NCI-H446 (cell line): ENCODE measurements at regions not wholly inside any gene's neighbourhood (a gene's known extent, or its start where the extent isn't known, plus 50 kb on each side); places are given as distances from the start of the nearest gene placed in this dataset.

Source experiments
- DNase-seq, 2 experiments: peaks; one replicate each; lab custom pipeline; 2025; lab: John Stamatoyannopoulos, UW

DNA sequence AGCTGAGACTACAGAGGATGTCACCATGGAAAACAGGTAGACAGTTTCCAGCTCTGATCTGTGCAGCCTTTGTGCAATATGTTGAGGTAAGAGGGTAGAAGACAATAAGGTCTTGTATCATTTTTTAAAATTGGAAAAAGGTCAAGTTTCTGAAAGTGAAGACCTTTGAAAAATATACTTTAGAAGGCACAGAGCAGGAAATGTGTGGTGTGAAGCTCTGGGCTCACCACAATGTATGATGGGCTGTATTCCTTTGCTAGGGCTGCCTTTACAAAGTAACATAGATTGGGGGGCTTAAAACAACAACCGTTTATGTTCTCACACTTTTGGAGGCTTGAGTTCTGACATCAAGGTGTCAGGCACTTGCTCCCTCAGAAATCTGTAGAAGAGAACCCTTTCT lies 514.3 kb upstream of the JARID2 start:
- DNase-seq = no peak

DNA sequence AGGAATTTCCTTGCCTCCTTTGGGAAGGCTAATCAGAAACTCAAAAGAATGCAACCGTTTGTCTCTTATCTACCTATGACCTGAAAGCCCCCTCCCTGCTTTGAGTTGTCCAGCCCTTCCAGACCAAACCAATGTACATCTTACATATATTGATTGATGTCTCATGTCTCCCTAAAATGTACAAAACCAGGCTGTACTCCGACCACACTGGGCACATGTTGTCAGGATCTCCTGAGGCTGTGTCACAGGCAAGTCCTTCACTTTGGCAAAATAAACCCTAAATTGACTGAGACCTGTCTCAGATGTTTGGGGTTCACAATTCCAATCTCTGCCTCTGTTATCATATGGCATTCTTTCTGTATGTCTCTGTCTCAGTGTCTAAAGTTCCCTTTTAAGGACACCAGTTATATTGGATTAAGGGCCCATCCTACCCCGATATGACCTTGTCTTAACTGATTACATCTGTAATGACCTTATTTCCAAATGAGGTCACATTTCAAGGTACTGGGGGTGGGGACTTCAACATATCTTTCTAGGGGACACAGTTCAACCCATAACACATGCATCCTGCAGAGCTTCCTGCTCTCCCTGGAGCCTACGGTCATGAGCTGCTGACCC lies 513.5 kb upstream of the JARID2 start:
- DNase-seq = no peak

DNA sequence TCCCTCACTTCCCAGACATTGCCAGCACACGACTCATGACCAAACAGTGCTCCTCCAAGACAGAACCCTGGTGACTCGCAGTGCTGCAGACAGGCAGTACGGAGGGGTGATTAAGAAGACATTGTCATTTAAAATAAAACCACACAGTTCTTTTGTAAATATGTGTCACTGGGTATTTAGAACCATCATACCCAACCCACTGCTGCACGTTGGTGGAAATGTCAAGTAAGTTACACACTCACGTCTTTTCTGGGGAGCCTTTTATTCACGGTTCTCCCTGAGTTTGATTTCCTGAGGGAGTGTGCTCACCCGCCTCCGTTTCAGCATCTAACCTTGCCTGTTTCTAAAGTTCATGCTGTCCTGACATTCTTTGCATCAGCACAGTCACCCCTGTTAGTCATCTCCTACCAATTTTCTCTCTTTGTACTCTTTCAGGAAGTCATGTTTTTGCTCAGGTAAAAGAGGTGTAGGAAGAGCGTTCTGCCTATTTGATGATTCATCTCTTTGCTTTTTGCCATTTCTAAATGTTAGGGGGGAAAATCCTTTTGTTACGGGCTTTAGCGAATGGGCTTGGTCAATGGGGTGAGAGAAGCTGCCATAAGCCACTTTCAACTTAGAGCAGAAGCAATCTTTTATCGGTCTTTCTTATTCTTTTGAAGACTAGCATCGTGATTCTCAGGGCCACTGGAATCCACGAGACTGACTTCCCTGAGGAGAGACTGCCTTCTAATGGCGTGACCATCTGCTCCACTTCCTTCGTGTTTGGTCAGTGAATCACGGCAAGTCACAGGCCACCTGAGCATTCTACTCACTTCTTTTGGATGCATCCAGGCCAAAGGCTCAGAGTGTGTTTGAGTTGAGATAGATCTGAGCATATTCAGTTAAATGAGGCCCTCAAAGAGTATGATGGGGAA lies 512.8 kb upstream of the JARID2 start:
- DNase-seq = no peak

DNA sequence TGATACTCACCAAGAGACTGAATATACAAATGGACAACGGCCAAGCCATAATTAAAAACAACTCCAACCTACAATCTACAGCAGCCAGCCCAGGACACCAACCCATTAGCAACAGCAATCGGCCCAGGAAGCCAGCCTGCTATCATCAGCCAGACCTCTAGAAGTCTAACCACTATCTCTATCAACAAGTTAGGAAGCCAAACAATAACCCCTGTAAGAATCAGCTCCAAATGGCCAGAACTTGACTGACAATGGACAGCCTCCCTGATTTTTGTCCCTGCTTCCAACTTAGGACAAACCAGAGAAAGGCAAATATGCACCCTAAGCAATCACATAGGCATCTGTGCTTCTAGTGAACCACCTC lies 511.8 kb upstream of the JARID2 start:
- DNase-seq = no peak

DNA sequence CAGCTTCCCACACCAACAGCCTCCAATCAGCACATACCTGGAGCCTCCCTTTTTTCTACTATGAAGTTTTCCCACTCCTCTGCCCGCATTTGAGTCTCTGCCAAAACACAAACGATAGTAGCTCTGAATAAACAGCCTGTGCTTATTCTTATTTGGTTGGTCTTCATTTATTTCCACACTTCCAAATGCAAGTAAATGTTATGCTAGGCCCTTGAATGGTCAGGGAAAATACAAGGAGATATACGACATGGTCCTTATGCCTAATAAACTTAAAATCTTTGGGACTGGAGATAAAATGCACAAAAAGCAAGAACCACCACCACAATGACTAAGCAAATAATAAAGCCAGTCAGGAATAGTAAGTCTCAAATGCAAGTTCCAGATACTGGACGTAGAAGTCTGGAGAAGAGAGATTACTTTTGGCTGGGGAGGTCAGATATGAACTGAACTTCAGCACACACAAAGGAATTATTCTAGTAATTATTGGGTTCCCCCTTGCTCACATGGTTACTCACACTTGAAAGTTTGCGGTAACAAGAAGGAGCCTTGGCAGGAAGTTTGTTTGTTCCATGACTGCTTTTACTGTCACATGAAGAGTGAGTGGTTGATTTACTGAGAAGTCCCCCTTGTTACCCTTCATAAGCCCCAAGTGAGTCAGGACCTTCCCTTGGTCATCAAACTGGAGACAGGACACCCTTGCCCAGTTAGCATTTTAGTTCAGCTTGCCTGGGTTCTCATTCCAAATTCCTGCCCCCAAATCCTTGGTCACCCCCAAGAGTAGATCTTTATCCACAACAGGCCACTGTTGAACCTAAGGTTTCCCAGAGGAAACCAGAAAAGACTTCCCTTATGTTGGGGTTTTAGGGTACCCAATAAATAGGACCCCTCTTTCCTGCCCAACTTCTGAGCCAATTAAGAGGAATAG lies 511.2 kb upstream of the JARID2 start:
- no peak for DNase-seq

DNA sequence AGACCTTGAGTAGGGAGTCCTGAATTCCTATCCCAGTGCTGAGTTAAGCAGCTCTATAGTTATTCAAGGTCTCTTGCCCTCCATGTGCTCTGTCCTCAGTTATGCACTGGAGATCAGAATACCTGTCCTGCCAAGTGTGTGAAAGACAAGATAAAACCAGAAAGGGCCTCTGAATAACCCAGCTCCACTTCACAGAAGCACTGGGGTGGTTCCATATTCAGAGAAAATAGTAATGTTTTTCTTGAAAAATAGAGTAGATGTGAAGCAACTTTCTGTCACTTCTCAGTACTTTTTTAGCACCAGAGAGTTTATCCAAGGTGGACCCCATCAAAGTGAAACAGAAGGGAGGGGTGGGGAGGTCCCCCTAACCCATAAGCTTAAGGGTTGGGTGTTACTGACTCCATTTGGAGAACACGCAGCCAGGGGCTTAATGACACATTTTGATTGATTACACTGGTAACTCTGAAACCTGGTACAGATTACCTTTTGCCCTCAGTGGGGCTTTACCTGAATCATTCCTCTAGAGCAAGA lies 509.8 kb upstream of the JARID2 start:
- no peak for DNase-seq

DNA sequence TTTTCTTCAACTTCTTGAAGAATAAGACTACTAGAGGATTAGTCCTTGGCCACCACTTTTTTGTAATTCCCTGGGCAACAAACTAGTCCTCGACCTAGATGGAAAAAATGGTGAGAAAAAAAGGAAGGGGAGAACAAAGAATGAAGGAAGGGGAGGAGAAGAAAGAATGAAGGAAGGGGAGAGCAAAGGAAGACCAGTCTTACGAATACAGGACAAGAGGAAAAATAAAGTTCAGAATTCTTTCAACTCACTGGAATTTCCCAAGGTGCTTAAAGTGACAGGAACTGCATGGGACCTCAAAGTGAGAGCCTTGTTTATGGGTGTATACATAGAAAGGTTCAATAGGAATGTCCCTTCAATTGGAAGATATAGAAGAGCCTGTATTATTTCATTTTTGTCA lies 509.3 kb upstream of the JARID2 start:
- no peak for DNase-seq

DNA sequence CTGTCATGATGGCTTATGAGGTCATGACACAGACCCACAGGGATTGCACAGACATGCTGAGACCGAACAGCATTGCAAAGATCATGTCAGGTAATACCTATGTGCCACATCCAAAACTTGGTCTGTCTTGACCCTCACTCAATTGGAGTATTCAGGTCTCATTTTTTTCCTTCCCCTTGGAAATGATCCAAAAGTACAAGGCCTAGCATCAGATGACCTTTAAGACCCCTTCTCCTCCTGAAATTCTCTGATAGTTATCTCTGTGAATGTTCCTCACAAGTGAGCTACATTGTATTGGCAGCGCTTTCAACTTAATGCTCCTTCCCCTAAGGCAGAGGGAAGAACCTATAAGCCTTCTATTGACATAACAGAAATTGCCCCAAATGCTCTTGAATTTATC lies 507.4 kb upstream of the JARID2 start:
- no peak for DNase-seq

DNA sequence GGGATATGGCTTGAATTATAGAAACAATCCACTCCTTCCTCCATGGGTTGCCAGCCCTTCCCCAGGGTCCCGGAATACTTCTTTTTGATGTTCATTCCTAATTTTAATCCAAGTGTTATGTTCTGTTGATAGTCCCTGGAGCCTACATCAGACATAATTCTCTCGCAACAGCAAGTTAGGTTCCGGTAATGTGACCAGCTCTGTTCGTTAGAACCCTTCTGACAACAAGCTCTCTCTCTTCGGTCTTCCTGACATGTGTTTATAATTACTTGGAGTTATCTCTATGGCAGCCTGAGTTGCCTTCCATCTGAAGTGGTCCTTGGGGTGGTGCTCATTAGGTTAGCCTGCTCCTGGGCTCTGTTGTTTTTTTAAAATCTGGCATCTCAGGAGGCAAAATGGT lies 506.9 kb upstream of the JARID2 start:
- no peak for DNase-seq

DNA sequence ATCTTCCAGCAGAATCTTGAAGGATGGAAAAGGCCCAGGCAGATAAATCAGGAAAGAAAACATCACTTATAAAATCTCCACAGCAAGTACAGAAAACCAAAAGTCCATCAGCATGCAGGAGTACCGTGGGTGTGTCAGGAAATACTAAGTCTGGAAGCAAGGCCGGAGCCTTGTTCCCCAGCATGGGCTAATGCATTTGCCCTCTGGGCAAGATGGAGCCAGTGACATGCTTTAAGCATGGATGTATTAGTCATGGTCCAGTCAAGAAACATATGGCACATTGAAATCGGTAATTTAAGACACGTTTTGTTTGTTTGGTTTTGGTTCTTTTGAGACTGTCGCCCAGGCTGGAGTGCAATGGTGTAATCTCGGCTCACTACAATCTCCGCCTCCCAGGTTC lies 506.0 kb upstream of the JARID2 start:
- no peak for DNase-seq

DNA sequence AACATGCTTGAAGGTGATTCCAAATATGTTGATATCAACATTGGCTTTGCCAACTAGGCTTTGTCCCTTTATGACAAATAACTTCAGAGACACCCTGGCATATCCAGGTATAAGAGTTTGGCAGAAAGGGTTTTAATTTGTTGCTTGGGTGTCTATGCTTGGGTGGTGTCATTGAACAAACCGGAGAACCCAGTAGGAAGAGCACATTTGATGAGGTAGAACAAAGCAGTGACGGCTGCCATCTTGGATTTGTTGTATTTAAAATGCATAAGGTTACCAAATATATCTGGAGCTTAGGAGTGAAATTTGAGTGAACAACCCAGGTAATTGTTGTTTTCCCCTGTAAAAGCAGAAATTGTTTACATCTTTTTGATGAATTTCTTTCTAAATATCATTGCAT lies 503.7 kb upstream of the JARID2 start:
- DNase-seq = no peak

DNA sequence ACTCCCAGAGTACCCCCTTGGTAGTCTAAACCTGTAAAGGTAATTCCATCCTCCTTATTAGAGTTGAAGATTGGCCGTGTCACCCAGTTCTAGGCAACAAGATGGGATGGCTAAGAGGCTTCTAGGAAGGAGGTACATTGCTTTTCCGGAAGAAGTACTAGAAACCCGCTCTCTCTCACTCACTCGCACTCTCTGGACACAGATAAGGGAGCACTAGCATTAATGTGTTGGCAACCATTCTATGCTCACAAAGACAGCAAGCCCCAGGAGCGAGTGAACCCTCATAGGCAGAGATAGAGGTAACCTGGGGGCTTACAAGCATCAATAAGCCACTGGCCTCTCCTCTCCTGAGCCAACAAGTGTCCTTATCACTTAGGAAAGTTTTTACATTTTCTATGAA lies 503.2 kb upstream of the JARID2 start:
- no peak for DNase-seq

DNA sequence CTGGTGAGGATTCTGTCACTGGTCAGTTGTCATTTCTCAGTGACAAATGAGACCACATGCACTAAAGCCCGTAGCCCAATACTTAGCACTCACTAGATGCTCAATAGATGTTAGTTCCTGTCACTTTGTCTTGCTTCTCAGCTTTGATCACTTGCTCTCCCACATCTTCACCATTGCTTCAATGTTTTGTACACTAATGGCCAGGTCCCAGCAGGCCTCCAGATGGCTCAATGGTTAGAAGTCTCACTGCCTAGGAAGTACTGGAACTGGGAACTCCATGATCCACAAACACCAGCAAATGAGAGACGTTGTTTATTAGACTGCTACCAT lies 502.8 kb upstream of the JARID2 start:
- no peak for DNase-seq

DNA sequence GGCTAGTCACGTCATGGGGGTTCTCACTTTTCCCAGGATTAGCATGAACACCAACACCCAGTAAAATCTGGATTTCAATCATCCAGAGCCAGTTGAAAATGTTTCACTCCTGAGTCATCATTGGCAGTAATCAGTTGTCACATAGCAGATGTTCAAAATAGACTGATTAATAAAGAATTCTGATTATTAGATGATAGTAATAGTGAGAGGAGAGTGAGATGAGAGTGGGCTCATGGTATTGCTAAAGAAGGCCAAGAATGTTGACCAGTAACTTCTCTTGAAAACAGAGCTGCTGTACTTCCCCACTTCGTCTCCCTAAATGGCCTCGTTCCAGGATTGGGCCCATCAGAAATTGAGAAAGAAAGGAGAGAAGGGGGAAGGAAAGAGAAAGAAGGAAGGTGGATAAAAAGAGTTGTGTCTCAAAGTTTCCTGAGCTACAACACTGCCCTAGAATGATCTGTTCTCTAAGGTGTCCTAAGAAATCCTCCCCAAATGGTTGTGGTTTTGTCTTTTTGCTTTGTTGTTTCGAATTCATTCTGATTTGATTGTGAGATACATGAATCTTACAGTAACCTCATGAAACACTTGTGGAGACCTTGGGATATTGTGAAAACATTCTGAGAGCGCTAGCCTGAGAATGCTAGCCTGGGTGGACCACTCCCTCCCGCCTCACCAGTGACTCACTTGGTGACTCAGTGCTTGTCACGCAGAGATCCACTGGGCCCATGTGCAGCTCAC lies 502.2 kb upstream of the JARID2 start:
- peak in 1 of 2 experiments; percentile 34 for DNase-seq

DNA sequence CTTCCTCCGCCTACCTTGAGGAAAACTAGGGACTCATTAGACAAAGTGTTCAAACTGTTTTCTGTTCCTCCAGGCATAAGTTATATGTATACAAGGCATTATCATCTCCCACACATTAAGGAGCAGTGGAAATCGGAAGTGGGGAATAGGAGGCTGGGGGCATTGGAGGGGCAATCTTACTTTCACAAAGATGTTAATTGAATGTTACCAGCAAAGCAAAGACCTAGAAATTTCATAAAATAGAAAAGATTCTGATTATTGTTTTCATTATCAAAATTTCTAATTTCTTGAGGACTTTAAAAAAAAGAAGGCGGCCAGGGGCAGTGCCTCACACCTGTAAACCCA lies 501.7 kb upstream of the JARID2 start:
- no peak for DNase-seq

DNA sequence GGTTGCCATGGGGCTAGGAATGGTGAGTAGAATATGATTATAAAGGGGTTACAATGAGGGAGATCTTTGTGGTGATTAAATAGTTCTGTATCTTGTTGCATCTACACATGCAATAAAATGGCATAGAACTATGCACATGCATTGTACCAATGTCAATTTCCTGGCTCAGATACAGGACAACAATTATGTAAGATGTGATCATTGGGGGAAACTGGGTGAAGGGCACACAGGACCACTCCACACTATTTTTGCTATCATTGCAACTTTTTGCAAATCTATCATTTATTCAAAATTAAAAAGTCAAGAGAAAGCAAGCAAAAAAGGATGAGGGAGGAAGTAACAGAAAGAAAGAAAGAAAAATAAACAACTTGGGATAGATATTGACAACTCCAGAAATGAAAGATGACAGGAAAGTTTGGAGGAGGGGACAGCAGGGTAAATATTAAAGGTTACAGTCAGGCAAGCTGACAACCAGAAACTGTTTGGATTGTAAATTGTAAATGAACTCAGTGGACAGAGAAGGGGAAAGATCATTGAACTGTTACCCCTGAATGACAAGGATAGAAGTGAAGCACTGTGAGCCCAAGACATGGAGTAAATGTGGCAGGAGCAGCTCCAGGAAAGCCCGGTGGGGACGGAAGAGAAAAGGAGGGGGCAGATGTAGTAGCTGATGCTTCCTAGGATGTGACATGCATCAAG lies 499.6 kb upstream of the JARID2 start:
- no peak for DNase-seq

DNA sequence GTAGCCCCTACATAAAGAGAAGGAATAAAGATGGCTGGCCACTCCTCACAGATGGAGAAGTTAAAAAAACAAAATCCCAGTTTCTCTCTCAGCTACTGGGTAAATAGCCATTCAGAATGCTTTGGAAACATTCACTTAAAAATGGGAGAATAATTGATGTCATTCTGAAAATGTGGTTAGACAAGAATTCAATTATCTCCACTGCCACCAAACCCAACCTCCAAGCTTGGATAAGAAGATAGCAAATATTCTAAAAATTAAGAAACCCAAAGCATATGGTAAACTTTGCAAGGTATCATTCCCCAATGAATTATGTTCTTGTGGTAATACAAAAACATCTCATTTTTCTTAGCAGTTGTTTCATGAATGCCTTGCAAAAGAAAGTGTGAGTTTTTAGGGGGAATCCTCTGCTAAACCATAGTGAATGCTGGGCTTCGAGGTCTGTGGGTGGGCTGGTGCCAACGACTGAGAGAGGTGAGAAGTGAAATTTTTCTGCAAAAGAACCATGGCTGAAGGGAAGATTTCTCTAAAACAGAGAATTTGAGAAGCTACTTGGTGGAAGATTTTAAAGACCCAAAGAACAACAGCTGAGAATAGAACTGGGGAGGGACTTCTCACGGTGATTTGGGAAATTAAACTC lies 497.9 kb upstream of the JARID2 start:
- DNase-seq = no peak

DNA sequence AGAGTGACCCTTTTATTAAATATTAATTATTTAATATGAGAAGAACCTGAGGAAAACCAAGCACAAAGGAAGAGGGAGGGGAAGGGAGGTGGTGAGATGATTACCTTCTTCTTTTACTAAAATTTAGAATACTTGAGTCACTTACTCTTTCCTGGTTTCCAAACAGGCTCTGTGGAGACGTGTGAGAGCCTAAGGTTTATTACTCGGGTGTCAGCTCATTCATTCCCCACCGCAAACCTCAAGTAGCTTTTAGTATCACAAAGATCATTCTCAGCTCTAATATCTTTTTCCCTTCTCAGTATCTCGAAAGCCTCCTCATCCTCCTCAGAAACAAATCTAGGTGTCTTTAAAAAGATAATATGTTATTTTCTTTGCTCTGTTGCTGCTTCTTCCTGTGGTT lies 497.2 kb upstream of the JARID2 start:
- DNase-seq = no peak

DNA sequence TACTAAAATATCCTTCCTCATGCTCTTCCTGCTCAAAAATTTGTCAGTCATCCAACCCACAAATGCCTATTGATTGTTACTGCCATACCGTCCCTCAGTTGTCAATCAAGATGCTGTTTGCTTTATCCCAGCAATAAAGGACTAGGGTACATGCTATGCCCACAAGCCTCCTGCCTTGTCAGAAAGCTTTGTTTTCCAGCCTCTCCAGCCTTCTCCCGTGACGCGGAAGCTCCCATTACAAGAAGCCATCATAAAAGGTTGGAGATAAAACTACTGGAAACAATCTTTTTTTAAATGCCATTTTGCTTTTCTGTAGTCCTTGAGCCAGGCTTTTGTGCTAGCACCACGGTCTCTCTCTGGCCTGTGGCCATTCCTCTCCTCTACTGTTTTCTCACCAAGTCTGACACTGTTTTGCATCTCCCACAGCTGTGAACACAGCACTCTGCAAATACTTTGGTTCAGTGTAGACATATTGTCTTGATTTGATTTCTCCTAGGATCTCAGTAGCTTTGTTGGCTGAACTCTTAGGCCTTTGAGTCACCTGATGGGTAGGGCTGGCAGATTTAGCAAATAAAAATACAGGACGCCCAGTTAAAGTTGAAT lies 495.7 kb upstream of the JARID2 start:
- DNase-seq = no peak

DNA sequence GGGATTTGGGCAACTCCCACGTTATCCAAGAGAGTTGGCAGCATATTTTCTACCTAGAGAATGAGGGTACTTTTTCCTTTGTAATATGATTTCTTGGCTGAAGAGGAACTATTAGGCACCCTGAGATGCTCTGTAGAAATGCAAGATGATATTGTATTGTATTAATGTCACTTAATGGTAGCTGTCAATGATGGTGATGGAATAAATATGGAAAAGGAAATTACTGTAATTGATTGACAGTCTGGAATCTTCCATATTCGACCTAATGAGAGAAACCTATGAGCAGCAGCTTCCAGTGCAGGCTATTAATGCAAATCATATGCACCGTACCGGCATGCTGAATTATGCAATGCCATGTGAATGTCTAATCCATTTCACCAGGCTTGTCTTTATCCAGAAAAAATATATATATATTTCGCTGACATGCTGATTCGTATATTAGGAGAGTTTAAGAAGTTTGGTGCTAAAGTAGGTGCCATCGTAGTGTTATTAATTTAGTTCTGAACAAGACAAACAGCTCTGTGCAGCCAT lies 494.2 kb upstream of the JARID2 start:
- no peak for DNase-seq
